Right lobe of liver (tissue), 6 donors: ENCODE measurements at regions not wholly inside any gene's neighbourhood (a gene's known extent, or its start where the extent isn't known, plus 50 kb on each side); places are given as distances from the start of the nearest gene placed in this dataset.

Experiments
- ATAC-seq, 4 donors: fragments of 200-7000 bp; cut with Tn5 transposase; one replicate each; pipeline ENCODE4 v1.9.1; 2020; ENCODE audit warnings: mild to moderate bottlenecking in 4 of 4, moderate library complexity in 4 of 4
- DNase-seq, 3 donors: peaks; one replicate each; pipeline ENCODE4 v3.0.0-alpha.2; 2020
- H3K27ac ChIP-seq, 3 donors: fragments of 200-600 bp; one replicate each; pipeline ENCODE4 v1.8.0; 2022
- H3K27me3 ChIP-seq, 2 donors: fragments of 200-600 bp; one replicate each; pipeline ENCODE4 v1.8.0; 2022
- H3K36me3 ChIP-seq, 4 donors: fragments of 200-600 bp; sonication (generic) in 1 of 4; one replicate each; pipeline versions ENCODE4 v1.5.1 to v1.8.0; 2017 to 2022; ENCODE audit warnings: control low read depth in 1 of 4
- H3K4me1 ChIP-seq, 4 donors: fragments of 200-600 bp; sonication (generic) in 1 of 4; one replicate each; pipeline versions ENCODE4 v1.5.1 to v1.8.0; 2017 to 2022; ENCODE audit warnings: control low read depth in 1 of 4
- H3K4me3 ChIP-seq, 3 donors: fragments of 200-600 bp; one replicate each; pipeline ENCODE4 v1.8.0; 2022
- H3K9me3 ChIP-seq, 4 donors: fragments of 200-600 bp; sonication (generic) in 1 of 4; one replicate each; pipeline versions ENCODE4 v1.5.1 to v1.8.0; 2017 to 2022; ENCODE audit warnings: control low read depth in 1 of 4
- POLR2A ChIP-seq: fragments of 450-650 bp; IDR thresholded peaks from one replicate; pipeline ENCODE4 v1.6.1; 2017; ENCODE audit warnings: antibody characterized with exemption, mild to moderate bottlenecking
- WGBS: methylation state at CpG from one replicate; pipeline ENCODE4 v1.1.6; 2018; ENCODE audit warnings: low coverage, low lambda C conversion rate; ENCODE audit not compliant: insufficient coverage; ENCODE audit errors: missing lambda C conversion rate; 5-methylcytosine and 5-hydroxymethylcytosine counted together
- intact Hi-C, 2 donors: fragments of 100-400 bp; cut with DNase I; formaldehyde crosslinking; loops; one replicate each; pipeline versions ENCODE4 v1.11.2 to v1.14.1; 2022
- TF ChIP-seq, protein P1 (sequence below), 4 donors: fragments of 200-600 bp in 3 of 4; fragments of 450-650 bp in 1 of 4; IDR thresholded peaks; one replicate each; pipeline versions ENCODE4 v1.5.1 to v1.8.0; 2016 to 2022; ENCODE audit warnings: antibody characterized with exemption in 4 of 4, mild to moderate bottlenecking in 2 of 4
- donor health status: DM: no; HTN: yes; CAD: no.
- donor health status: DM: no; HTN: no; CAD: no.
- donor health status: DM: no; HTN: no; CAD: no.
- donor health status: DM: no; HTN: yes; CAD: no.
- donor health status: DM: no; HTN: yes; CAD: no.

DNA sequence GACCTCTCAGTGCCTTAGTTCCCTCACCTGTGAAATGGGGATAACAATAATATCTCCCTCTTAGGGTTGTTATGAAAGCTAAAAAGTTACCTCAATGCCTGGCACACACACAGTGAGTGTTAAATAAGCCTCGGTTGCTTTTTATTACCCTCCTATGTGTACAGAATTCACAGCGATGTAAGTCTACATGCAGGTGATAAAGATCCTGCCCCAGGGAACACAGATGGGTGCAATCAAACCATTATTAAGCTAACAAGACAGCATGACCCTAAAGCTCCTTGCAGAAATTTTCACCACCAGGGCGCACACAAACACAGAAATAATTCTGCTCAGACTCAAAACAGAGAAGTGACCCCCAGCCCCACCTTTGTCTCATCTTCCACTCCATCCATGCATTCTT is 261.9 kb downstream of the SNX10 start:
- H3K4me1 ChIP-seq, result no peaks in the 10 kb centered on the region
- no peaks in the 10 kb centered on the region for H3K36me3 ChIP-seq
- H3K27ac ChIP-seq, result no peak overlapping the region
- DNase-seq (no peak), ATAC-seq (no peak)
- intact Hi-C loops, result no loop called here
- no peaks in the 10 kb centered on the region for H3K9me3 ChIP-seq
- no peak for TF ChIP-seq POLR2A
- TF ChIP-seq, protein P1, sequence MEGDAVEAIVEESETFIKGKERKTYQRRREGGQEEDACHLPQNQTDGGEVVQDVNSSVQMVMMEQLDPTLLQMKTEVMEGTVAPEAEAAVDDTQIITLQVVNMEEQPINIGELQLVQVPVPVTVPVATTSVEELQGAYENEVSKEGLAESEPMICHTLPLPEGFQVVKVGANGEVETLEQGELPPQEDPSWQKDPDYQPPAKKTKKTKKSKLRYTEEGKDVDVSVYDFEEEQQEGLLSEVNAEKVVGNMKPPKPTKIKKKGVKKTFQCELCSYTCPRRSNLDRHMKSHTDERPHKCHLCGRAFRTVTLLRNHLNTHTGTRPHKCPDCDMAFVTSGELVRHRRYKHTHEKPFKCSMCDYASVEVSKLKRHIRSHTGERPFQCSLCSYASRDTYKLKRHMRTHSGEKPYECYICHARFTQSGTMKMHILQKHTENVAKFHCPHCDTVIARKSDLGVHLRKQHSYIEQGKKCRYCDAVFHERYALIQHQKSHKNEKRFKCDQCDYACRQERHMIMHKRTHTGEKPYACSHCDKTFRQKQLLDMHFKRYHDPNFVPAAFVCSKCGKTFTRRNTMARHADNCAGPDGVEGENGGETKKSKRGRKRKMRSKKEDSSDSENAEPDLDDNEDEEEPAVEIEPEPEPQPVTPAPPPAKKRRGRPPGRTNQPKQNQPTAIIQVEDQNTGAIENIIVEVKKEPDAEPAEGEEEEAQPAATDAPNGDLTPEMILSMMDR (IDR thresholded peaks at IDR 0.05), result no peak
- H3K4me3 ChIP-seq, result no peak overlapping the region
- no peaks in the 10 kb centered on the region for H3K27me3 ChIP-seq
- 44% methylated on average over 3 of the region's 3 CpGs for WGBS

DNA sequence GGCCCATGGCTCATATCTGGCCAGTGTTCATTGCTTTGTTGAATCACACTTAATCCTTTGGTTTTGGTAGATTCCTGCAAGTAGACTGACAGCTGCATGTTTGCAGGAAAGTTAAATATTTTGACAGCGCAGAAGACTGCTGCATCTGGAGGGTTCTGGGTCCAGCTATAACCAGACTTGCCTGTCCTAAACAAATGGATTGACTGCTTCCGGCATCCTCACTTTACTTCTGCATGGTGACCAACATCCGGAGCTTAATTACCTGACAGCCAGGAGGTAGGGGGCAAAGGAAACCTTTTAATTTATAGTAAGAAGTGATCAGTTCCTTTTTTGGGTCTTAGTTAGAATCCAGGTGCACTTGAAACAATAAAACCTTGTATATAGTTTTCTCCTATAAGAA is 263.3 kb downstream of the SNX10 start:
- no peaks in the 10 kb centered on the region for H3K36me3 ChIP-seq
- TF ChIP-seq, protein P1 (IDR thresholded peaks at IDR 0.05), result no peak
- no peak for TF ChIP-seq POLR2A
- H3K27me3 ChIP-seq, result no peaks in the 10 kb centered on the region
- H3K9me3 ChIP-seq, result no peaks in the 10 kb centered on the region
- H3K4me3 ChIP-seq, result no peak overlapping the region
- H3K4me1 ChIP-seq, result no peaks in the 10 kb centered on the region
- no peak for DNase-seq
- 72% methylated on average over 3 of the region's 3 CpGs for WGBS
- no peak for ATAC-seq
- intact Hi-C loops, result no loop called here
- H3K27ac ChIP-seq, result no peak overlapping the region

DNA sequence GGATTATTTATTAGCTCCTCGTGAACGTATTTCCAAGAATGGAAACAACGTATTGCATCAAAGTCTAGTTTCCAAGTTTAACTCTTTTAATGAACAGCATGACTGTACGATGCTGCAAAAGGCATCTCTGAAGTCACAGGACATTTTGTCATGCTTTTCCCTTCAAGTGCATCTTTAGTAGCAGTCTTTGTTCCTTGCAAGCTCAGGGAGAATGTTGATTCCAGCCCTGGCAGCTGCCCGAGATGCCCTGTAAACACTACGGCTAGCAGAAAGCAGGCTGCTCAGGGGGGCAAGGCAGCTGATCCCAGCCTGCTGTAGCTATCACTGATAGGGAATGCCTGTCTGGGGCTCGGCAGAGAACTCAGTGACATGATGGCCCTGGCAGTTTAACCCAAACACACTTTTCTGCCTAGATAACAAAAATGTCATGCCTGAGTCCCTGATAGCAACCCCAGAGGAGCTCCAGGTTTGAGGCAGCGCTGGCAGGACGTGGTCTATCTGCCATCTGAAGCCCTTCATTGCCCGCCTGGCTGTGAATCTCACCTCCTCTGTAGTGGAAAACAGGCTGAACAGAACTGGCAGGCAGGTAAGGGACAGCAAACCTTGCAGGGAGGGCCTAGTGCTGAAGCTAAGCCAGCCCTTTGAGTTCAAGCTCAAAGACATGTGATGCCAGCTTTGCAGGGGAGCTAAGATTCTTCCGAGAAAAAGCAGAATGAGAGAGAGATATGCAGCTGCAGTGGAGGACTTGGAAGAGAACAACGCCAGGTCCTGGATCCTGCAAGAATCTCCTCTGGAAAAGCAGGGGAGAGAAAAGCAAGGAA is 264.6 kb downstream of the SNX10 start:
- WGBS, result 54% methylated on average over 10 of the region's 12 CpGs
- ATAC-seq (no peak), DNase-seq (no peak)

DNA sequence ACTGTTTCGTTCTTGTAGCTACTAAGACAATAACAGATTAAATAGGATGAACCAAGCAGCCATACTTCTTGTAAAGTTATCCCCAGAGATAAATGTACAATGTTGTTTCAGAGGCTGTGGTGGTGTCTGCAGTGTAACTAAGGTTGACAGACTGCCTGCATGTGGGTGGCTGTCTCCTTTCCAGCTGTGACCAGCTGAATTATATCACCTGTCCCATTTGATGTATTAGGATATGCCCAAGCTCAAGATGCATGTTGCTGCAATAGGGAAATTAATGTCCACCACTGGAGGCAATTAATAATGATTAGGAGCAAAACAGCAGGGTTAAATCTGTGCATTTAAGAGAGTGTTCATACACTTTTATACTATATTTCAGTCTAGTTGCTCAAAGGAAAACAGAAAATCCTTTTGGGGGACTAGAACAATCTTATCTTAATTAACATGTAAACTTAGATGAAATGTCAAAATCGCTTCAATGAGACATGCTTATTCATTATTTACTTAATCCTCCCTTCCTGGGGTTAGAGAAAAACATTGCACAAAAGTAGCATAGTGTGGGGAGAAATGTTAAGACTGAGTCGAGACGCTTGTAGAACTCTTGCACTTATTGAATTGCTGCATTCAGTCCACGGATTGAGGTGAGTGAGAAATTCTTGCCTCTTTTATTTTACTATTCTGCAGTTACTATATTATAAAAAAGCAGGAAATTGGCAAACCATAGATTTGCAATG is 269.0 kb downstream of the SNX10 start:
- Histone ChIP-seq H3K27ac (no peak overlapping the region), H3K36me3 (no peaks in the 10 kb centered on the region), H3K4me1 (no peaks in the 10 kb centered on the region), H3K4me3 (no peak overlapping the region), H3K27me3 (no peaks in the 10 kb centered on the region), H3K9me3 (no peaks in the 10 kb centered on the region)
- DNase-seq (no peak), ATAC-seq (no peak)
- TF ChIP-seq, protein P1 (IDR thresholded peaks at IDR 0.05), result no peak
- no peak for TF ChIP-seq POLR2A
- intact Hi-C loops, result no loop called here
- 47% methylated on average over 5 of the region's 5 CpGs for WGBS

More for the DNA sequence above, 264.6 kb downstream of the SNX10 start:
- Histone ChIP-seq H3K27me3 (no peaks in the 10 kb centered on the region), H3K4me3 (no peak overlapping the region), H3K4me1 (no peaks in the 10 kb centered on the region), H3K9me3 (no peaks in the 10 kb centered on the region), H3K36me3 (no peaks in the 10 kb centered on the region), H3K27ac (no peak overlapping the region)
- no peak for TF ChIP-seq POLR2A
- TF ChIP-seq, protein P1 (IDR thresholded peaks at IDR 0.05), result no peak
- intact Hi-C loops, result no loop called here
